ENCODE measurements at regions not wholly inside any gene's neighbourhood (a gene's known extent, or its start where the extent isn't known, plus 50 kb on each side); places are given as distances from the start of the nearest gene placed in this dataset.

DNA sequence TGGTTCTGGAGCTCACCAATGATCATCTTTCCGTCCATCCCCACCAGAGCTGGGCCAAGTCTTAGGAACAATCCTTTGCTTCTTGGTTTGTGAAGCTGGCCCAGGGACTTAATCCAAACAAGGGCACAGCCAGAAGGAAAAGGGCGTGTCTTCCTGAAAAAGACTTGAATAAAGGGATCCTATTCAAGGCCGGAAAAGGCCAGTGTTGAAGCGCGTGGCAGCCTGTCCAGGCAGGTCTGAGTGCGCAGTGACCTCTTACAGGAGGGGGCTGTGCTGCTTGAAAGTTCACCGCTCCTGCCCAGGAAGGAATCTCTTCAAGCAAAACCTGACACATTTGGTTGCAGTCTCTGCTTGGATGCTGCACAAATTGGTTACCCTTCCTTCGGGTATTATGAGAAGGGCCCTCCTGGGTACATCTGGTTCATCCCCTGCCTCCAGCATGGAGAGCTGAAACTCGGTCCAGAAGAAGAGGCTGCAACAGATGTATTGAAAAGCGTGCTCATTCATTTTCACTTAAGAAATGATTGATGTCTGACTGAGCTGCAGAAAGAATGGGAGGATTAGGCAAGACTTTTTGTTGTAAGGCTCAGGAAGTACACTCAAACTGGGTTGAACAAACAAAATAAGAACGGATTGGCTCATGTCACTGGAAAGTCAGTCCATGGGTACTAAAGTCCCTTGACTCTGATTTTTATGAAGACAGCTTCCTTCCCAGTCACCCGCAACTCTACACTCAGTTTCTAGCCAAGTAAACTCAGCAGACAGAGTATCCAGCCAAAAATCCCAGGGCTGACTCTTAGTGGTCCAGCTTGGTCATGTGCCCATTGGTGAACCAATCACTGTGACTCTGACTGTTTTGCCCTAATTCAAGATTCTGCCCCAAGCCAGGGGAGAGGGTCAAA, 136.3 kb downstream of the TFAP2C start:
- TF ChIP-seq ARNT (IDR thresholded peaks at IDR 0.05) (no peak), CTBP1 (IDR thresholded peaks at IDR 0.05; ENCODE audit: borderline replicate concordance) (no peak)

Measured in HEK293T (cell line).